ENCODE measurements at regions not wholly inside any gene's neighbourhood (a gene's known extent, or its start where the extent isn't known, plus 50 kb on each side); places are given as distances from the start of the nearest gene placed in this dataset.

GRCh38 chr12:18967814-18968213, 161.7 kb upstream of the PLEKHA5 start:
- TF ChIP-seq CTCF (IDR thresholded peaks at IDR 0.05; ENCODE audit: insufficient read depth, low read length, poor library complexity, severe bottlenecking): no peak
- TF ChIP-seq EZH2phosphoT487 (conservative IDR thresholded peaks at IDR 0.05; ENCODE audit: low read length): no peak

Data from SU-DHL-6 (cell line).